ENCODE measurements at regions not wholly inside any gene's neighbourhood (a gene's known extent, or its start where the extent isn't known, plus 50 kb on each side); places are given as distances from the start of the nearest gene placed in this dataset.
A peak's percentile ranks its signal among the peaks of the same experiment; 100 is the strongest.

- H3K4me3 ChIP-seq (ENCODE audit: control insufficient read depth in 2 of 3, extremely low read depth in 1 of 3, insufficient read depth in 2 of 3, low read depth in 1 of 3, low read length in 3 of 3): peak overlapping the region in 2 of 3 experiments; percentile 82 to 94
- DNase-seq (ENCODE audit: low read depth, low spot score) (no peak), FAIRE-seq (peak; percentile 88)
- H3K4me2 ChIP-seq (ENCODE audit: control insufficient read depth, extremely low read depth, insufficient read depth, low read depth, low read length): peak overlapping the region; percentile 73
- peak overlapping the region; percentile 99 for H3K9ac ChIP-seq (ENCODE audit: control insufficient read depth, extremely low read depth, insufficient read depth, low read length)
- no peaks in the 10 kb centered on the region for H3K9me3 ChIP-seq (ENCODE audit: control insufficient read depth, low read depth, low read length)
- peaks cover 2% of the 10 kb centered on the region for H4K20me1 ChIP-seq (ENCODE audit: control insufficient read depth, extremely low read depth, insufficient read depth, low read length)
- H3K36me3 ChIP-seq (ENCODE audit: control insufficient read depth in 2 of 2, extremely low read depth in 1 of 2, insufficient read depth in 2 of 2, low read length in 2 of 2): peaks cover 0 to 2% of the 10 kb centered on the region in 2 experiments
- H3K27me3 ChIP-seq (ENCODE audit: control insufficient read depth, extremely low read depth, insufficient read depth, low read length): no peaks in the 10 kb centered on the region
- TF ChIP-seq EZH2 (IDR thresholded peaks at IDR 0.05; ENCODE audit: low read length) (no peak), CTCF (optimal IDR thresholded peaks at IDR 0.05 in 1 of 3, IDR thresholded peaks at IDR 0.05 in 1 of 3, conservative IDR thresholded peaks at IDR 0.05 in 1 of 3; ENCODE audit: extremely low read depth in 1 of 3, insufficient read depth in 2 of 3, low read length in 3 of 3) (peak; percentile 61 to 78 (median 77))
- H3K9me1 ChIP-seq (ENCODE audit: control insufficient read depth, extremely low read depth, insufficient read depth, low read length): no peaks in the 10 kb centered on the region
- H3K79me2 ChIP-seq (ENCODE audit: control insufficient read depth, insufficient read depth, low read length): peaks cover 36% of the 10 kb centered on the region
- dilution Hi-C loops (cut with MboI; ENCODE audit: extremely low pct_ligation_motif_present, low sequenced_read_pairs): no loop called here
- peak overlapping the region; percentile 100 for H3K27ac ChIP-seq (ENCODE audit: control insufficient read depth, insufficient read depth, low read length)
- no peak overlapping the region for H2AFZ ChIP-seq (ENCODE audit: control insufficient read depth, low read length)
- peaks cover 34% of the 10 kb centered on the region for H3K4me1 ChIP-seq (ENCODE audit: control insufficient read depth, extremely low read depth, insufficient read depth, low read length)
These were observed 76.6 kb downstream of the NDUFS5 start for GRCh38 chr1:39102537-39103327.

GRCh38 chr1:39103328-39104157 is 77.4 kb downstream of the NDUFS5 start:
- FAIRE-seq (peak; percentile 86), DNase-seq (ENCODE audit: low read depth, low spot score) (peak; percentile 88)
- dilution Hi-C loops (cut with MboI; ENCODE audit: extremely low pct_ligation_motif_present, low sequenced_read_pairs): no loop called here
- peak overlapping the region in 2 of 3 experiments; percentile 82 to 94 for H3K4me3 ChIP-seq (ENCODE audit: control insufficient read depth in 2 of 3, extremely low read depth in 1 of 3, insufficient read depth in 2 of 3, low read depth in 1 of 3, low read length in 3 of 3)
- peak overlapping the region; percentile 99 for H3K9ac ChIP-seq (ENCODE audit: control insufficient read depth, extremely low read depth, insufficient read depth, low read length)
- peaks cover 44% of the 10 kb centered on the region for H3K79me2 ChIP-seq (ENCODE audit: control insufficient read depth, insufficient read depth, low read length)
- no peak overlapping the region for H2AFZ ChIP-seq (ENCODE audit: control insufficient read depth, low read length)
- no peaks in the 10 kb centered on the region for H3K27me3 ChIP-seq (ENCODE audit: control insufficient read depth, extremely low read depth, insufficient read depth, low read length)
- H3K9me3 ChIP-seq (ENCODE audit: control insufficient read depth, low read depth, low read length): no peaks in the 10 kb centered on the region
- peaks cover 0 to 2% of the 10 kb centered on the region in 2 experiments for H3K36me3 ChIP-seq (ENCODE audit: control insufficient read depth in 2 of 2, extremely low read depth in 1 of 2, insufficient read depth in 2 of 2, low read length in 2 of 2)
- peak overlapping the region; percentile 100 for H3K27ac ChIP-seq (ENCODE audit: control insufficient read depth, insufficient read depth, low read length)
- no peak for TF ChIP-seq CTCF (optimal IDR thresholded peaks at IDR 0.05 in 1 of 3, IDR thresholded peaks at IDR 0.05 in 1 of 3, conservative IDR thresholded peaks at IDR 0.05 in 1 of 3; ENCODE audit: extremely low read depth in 1 of 3, insufficient read depth in 2 of 3, low read length in 3 of 3)
- no peak for TF ChIP-seq EZH2 (IDR thresholded peaks at IDR 0.05; ENCODE audit: low read length)
- H3K9me1 ChIP-seq (ENCODE audit: control insufficient read depth, extremely low read depth, insufficient read depth, low read length): no peaks in the 10 kb centered on the region
- peak overlapping the region; percentile 73 for H3K4me2 ChIP-seq (ENCODE audit: control insufficient read depth, extremely low read depth, insufficient read depth, low read depth, low read length)
- peaks cover 2% of the 10 kb centered on the region for H4K20me1 ChIP-seq (ENCODE audit: control insufficient read depth, extremely low read depth, insufficient read depth, low read length)
- H3K4me1 ChIP-seq (ENCODE audit: control insufficient read depth, extremely low read depth, insufficient read depth, low read length): peaks cover 38% of the 10 kb centered on the region
